Putamen (tissue), 1 donor: ENCODE measurements at regions not wholly inside any gene's neighbourhood (a gene's known extent, or its start where the extent isn't known, plus 50 kb on each side); places are given as distances from the start of the nearest gene placed in this dataset.

ENCODE experiments used
- DNase-seq: peaks from one replicate; pipeline ENCODE4 v3.0.0-alpha.2; 2016; ENCODE audit warnings: low spot score

DNA sequence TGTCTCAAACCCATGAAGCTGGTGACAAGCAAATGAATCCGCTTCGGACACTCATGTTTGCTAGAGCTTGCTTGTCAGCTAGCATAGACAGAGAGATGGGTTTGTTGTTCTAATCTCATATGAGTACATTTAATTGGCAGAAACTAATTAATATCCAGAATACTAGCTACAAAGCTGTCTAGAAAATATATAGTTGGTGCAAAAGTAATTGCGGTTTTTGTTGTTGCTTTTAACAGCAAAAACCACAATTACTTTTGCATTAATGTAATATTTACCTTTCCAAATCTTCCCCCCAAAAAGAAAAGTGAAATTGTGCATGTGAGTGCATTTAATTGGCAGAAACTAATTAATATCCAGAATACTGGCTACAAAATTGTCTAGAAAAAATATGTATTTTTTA lies 1115.2 kb downstream of the TDRD15 start:
- no peak for DNase-seq

- DNase-seq: no peak
Observed at GRCh38 chr2:22247466-22247865, 1123.7 kb downstream of the TDRD15 start.

GRCh38 chr2:22248851-22249250 lies 1125.1 kb downstream of the TDRD15 start:
- DNase-seq: no peak

- DNase-seq: no peak
Observed at GRCh38 chr2:22253171-22253570, 1129.4 kb downstream of the TDRD15 start.

DNA sequence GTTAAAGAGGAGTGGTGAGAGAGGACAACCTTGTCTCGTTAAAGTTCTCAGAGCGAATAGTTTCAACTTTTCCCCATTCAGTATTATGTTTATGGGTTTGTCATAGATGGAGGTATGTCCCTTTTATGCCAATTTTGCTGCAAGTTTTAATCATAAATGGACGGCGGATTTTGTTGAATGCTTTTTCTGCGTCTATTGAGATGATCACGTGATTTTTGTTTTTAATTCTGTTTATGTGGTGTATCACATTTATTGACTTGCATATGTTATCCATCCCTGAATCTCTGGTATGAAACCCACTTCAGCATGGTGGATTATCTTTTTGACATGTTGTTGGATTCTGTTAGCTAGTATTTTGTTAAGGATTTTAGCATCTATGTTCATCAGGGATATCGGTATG lies 1123.8 kb upstream of the KLHL29 start:
- DNase-seq: no peak

DNA sequence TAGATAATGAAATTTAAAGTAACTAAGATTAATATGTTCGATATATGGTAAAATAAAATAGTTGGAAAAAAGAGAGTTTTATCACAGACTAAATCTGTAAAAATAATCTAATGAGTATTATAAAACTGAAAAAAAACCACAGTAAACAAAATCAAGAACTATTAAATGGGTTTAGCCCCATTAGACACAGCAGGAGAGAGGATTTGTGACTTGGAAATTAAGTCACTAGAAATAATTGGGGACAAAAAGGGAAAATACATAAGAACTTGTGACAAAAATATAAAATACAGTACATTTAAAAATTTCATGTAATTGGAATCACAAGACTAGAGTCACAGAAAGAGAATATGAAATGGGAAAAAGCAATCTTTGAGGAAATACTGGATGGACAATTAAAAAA lies 1114.6 kb upstream of the KLHL29 start:
- DNase-seq: no peak

GRCh38 chr2:22273853-22274252 lies 1111.1 kb upstream of the KLHL29 start:
- no peak for DNase-seq

DNA sequence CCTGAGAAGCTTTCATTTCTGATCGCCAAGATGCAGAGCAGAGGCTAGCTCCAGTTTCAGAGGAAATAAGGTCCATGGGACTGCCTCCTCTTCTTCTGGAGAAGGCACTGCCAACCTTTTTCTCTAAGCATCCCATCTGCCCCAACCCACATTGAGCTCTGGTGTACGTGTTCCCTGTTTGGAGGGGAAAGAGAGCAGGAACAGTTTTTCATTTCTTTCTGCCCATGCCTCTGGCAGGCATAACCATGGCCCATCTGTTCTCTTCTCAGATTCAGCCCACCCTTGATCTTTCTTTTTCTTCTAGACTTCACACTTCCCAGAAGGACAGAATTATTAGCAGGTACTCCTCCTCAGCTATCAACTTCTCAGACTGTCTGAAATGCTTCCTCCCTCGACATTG lies 1110.3 kb upstream of the KLHL29 start:
- no peak for DNase-seq

DNA sequence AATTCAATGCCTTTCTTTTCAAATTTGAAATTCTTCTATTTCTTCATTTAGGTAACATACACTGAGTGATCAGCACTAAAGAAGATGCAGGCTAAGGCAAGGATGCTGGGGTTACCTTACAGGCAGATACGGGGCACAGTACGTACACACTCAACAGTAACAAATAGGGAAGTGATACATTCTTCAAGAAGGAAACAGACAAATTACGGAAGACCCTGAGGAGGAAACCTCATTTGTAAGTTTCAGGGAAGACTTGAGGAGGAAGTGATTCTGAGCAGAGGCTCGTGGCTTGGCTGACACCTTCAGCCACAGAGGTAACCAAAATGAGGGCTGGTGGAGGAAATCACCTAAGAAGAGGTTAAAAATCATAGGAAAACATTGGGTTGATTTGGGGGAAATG lies 1108.3 kb upstream of the KLHL29 start:
- no peak for DNase-seq

DNA sequence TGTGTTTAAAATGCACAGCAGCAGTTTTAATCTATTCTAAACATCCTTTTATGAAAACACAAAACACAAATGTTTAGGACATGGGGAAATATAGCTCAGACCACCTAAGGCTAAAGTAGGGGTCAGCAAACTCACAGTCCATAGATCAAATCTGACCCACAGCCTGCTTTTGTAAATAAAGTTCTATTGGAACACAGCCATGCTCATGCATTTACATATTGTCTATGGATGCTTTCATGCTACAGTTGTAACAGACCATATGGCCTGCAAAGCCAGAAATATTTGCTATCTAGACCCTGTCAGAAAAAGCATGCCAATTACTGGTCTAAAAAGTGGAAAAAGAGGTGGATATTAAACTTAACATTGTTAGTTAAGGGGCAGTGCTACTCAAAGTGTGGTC lies 1105.4 kb upstream of the KLHL29 start:
- no peak for DNase-seq

DNA sequence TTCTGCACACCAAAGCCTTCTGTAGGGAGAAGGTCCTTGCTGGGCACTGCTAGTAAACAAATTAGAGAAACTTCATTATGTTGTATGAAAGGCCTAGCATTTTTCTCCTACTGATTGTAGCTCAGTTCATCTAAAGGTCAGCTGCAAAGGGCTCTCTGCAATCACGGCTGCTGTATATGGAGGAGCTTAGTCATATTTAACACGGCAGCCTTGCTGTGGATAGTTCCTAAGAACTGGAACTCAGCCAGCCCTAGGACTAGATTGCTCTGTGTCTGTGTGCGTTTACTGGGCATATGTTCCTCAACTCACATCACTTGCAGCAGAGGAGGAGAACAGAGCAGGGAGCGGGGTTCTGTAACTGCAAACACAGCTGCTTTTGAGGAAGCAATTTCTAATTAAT lies 1103.9 kb upstream of the KLHL29 start:
- DNase-seq: no peak

DNA sequence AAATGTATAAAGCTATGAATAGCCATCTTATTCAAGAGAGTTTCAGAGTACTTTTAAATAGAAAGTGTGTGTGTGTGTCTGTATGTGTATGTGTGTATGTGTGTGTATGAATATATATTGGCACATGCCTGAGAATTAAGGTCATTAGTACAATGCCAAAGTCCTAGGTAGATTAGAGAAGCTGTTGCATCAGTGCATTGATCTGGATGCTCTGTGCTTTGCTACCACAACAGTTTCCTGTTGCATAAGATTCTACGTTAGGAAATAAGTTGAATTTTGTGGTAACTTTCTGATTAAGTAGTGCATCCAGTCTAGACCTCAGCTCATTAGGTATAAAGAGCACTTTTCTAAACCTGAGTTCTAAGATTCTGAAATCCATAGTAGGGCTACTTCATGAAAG lies 1102.8 kb upstream of the KLHL29 start:
- no peak for DNase-seq

DNA sequence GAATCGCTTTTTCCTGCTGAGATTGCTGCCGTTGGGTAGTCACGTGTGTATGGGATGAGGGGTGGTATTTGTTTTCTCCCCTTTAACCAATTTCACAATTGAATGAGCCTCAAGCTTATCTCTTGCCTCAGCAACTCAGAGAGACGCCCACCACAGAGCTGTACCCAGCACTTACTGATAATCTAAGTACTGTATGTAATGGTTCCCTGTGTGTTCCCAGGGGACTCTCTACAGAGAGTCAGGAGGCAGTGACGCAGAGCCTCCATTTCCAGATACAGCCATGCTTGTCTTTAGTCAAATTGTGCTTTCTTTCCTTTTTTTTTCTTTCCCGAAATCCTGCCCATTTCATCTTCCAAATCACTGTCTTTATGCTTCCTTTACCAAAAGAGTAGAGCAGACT lies 1102.1 kb upstream of the KLHL29 start:
- DNase-seq: no peak

- no peak for DNase-seq
Observed at GRCh38 chr2:22283436-22283835, 1101.5 kb upstream of the KLHL29 start.

- DNase-seq: no peak
Observed at GRCh38 chr2:22290302-22290701, 1094.7 kb upstream of the KLHL29 start.

DNA sequence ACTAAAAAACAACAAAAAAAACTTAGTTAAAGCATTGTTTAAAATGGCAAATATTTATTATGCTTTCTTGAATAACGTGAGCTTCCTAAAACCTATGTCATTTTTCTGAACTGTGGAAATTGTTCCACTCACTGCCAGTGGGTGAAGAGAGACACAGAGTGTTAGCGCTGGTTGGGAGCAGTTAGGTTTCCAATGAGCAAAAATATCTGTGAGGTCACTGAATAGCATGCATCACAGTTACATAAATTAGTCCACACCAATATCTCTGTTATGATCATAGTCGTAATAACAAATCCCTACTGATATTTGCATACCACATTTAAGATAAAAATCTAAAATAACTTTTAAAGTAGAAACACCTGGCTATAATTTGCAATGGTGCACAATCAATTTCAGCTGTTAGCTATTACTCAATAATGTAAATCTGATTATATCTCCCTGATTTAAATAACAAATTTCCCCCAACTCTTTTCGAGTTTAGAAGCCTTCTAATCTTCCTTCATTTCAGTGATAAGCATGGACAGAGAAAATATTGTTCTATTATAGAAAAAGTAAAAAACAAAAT lies 1094.0 kb upstream of the KLHL29 start:
- no peak for DNase-seq

DNA sequence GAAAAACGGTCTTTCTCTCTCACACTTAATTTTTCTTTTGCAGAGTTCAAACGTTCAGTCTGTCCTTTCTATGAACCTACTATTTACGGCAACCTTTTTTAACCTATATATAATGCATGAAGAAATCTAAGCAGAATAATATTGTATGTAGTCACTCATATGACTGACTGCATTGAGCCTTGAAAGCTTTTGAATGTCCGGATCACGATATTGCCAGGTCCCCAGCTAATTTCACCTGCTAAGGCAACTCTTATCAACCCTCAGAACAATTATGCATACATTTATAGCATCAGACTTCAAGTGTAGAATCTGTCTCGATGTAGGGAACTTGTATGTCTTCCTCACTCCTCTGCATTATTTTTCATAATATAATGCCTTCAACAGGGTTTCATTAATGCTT lies 1083.8 kb upstream of the KLHL29 start:
- DNase-seq: no peak

GRCh38 chr2:22326250-22326649 lies 1058.7 kb upstream of the KLHL29 start:
- no peak for DNase-seq

DNA sequence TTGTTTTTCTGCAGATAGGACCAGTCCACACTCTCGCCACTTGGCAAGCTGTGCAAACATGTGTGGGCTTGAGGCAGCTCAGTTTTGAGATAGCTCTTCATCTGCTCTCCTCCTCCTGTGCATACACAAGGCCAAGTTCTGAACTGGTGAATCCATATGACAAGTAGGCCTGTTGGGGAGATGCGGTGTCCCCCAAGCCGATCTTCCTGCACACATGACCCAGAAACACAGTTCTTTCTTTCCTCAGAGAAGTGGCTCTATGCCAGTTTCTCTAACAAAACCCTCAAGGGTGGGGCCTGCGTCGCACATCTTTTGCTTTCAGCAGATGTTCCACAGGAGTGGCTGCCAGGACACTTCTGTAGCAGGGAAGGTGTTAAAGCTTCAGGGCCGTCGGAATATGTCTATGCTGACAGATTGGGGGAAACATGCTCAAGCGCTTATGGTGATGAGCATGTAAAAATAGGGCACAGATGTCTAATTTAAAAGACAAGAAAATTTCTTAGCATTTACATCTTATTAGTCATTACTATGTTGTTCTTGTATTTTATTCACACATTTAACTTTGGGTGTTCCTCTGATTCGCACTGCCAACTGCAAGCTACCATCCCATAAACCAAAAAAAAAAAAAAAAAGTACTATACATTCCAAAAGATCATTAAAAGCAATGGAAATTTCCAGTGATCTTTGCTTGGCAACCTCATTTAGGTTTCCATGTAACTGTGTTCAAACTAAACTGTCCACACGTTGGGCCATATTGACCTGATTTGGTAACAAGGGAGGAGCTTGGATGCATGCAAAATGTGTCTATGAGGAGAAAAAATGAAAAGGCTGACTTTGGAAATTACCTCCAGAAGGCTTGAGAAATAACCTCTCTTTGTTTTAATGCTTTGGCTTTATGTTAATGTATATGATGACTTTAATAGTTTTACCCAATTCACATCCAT lies 1055.5 kb upstream of the KLHL29 start:
- no peak for DNase-seq

DNA sequence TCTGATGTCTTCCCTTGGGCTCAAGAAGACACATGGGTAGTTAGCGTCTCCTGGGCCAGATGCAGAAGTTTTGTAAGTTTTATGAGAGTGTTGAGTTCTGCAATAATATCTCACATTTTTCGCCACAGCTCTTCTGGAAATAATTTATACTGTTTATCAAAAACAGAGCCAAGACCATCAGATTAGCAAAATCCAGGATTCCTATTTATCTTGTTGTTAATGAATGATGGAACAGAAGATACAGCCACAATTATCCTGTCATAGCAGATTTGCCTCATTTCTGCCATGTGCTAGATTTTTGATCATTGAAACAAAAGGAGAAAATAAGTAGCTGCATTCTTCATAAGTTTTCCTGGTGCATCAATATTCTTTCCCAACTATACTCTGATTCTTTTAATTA lies 1048.6 kb upstream of the KLHL29 start:
- no peak for DNase-seq

DNA sequence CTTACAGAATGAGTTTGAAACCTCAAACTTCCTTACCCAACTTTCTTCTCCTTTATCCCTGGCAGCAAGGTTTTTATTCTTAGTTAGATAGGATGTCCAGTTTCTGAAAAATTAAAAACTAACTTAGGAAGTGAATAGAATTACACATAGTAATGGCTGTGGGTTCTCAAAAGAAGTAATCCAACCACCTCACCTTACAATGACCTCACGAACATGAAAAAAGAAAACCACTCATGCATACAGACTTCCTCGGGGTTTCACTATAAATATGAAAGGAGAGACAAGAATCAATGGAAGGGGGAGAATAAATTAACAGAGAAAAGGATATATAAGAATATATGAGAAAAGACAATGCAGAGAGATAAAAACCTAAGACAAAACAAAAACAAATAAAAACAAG lies 1044.3 kb upstream of the KLHL29 start:
- DNase-seq: no peak

DNA sequence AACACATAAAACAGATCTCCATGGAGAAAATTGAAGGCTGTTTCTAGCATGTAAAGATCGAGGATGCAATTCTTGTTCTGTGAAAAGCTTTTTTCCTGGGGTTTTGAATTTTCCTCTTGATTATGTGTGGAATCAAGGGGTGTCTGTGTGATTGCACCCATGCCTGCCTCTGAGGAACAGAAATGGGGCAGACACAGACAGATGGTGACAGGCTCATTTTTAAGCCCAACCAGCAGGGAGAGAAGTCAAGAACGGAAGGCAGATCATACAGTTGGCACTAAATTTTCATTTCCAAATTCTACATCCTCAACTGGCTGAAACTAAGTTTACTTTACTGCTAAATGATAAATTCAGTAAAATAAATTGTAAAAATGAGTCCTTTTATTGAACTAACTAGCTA lies 1037.7 kb upstream of the KLHL29 start:
- no peak for DNase-seq

GRCh38 chr2:22350621-22351020 lies 1034.4 kb upstream of the KLHL29 start:
- no peak for DNase-seq
